ENCODE measurements at regions not wholly inside any gene's neighbourhood (a gene's known extent, or its start where the extent isn't known, plus 50 kb on each side); places are given as distances from the start of the nearest gene placed in this dataset.

DNA sequence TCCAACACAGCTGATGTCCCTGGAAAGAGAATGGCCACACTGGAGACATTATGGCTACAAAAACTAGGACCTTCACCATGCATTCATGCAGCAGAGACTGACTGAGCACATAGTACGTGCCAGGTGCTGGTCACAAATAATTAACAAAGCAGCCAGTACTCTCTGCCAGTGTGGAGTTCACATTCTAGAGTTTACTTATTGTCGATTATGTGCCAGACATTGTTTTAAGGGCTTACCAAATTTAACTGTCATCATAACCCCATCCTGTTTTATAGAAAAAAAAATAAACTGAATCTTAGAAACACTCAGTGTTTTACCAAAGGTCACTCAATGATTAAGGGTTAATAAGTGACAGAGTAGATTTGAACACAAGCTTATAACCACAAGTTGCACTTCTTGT lies 143.3 kb downstream of the RRAGC start:
- Histone ChIP-seq H3K4me3 (no peak overlapping the region), H3K9me3 (ENCODE audit: insufficient read depth, low read depth) (no peaks in the 10 kb centered on the region), H2AFZ (no peak overlapping the region), H3K27ac (no peak overlapping the region), H3K79me2 (ENCODE audit: low read depth) (no peaks in the 10 kb centered on the region), H3K36me3 (ENCODE audit: low read depth) (no peaks in the 10 kb centered on the region), H4K20me1 (ENCODE audit: insufficient read depth) (no peaks in the 10 kb centered on the region), H3K9me2 (ENCODE audit: insufficient read depth) (no peaks in the 10 kb centered on the region; the same call in 1 of the 2 replicates), H3K4me1 (replicated peaks; ENCODE audit: insufficient read depth) (no peaks in the 10 kb centered on the region), H3K4me2 (no peak overlapping the region), H3F3A (ENCODE audit: insufficient read depth, low read depth) (no peaks in the 10 kb centered on the region), H3K27me3 (ENCODE audit: insufficient read depth, low read depth) (peaks cover 70% of the 10 kb centered on the region)
- no peak for DNase-seq
- intact Hi-C loops (cut with micrococcal nuclease; ENCODE audit: unreplicated experiment), result no loop called here
- POLR2A ChIA-PET (ENCODE audit: unreplicated experiment), result no interaction called here
- no TSS peak for BruUV-seq (replicated peaks)
- CTCF ChIA-PET, result no interaction called here
- no peak for TF ChIP-seq CTCF (conservative IDR thresholded peaks at IDR 0.05)
- TF ChIP-seq EZH2 (IDR thresholded peaks at IDR 0.05; ENCODE audit: low read depth), result no peak

DNA sequence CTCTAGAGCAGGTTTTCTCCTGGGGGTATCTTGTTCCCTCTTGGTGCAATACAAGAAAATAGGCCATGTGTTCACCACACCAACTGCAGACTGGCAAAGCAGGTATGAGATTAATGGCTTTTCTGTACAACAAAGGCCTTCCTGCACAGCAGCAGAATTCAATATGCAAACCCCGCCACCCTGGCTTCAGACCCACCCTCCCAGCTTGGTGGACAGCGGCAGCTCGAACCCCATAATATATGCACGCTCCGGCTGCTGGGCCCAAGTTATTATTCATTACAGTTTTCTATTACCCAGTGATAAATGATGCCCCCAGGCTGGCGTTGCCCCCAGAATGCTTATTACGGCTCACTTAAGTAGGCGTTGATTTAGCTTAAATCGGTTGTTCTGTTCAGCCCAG lies 144.2 kb downstream of the RRAGC start:
- no TSS peak for BruUV-seq (replicated peaks)
- no peaks in the 10 kb centered on the region for H3K4me1 ChIP-seq (replicated peaks; ENCODE audit: insufficient read depth)

DNA sequence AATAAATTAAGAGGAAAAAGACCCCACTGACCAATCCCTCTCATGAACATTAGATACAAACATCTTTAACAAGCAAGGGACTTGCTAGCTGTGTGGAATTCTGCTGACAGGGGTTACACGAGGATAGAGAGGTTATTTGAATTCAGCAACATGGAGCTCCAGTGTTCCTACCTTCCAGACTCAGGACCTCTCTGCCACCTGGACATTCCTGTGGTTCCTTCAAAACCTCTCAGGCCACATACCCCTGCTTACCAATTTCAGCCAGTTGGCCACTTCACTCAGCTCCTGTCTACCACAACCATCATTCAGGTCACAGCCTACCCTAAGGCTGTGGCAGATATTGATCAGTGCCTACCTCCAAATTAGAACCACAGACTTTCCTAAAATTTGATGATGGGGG lies 147.5 kb downstream of the RRAGC start:
- no peak overlapping the region for H3K4me2 ChIP-seq
- DNase-seq, result no peak
- no peak overlapping the region for H2AFZ ChIP-seq
- ChIA-PET CTCF (no interaction called here), POLR2A (ENCODE audit: unreplicated experiment) (no interaction called here)
- no peaks in the 10 kb centered on the region for H3F3A ChIP-seq (ENCODE audit: insufficient read depth, low read depth)
- H3K9me3 ChIP-seq (ENCODE audit: insufficient read depth, low read depth), result no peaks in the 10 kb centered on the region
- H3K4me3 ChIP-seq, result no peak overlapping the region
- no peaks in the 10 kb centered on the region for H4K20me1 ChIP-seq (ENCODE audit: insufficient read depth)
- H3K27ac ChIP-seq, result no peak overlapping the region
- no peaks in the 10 kb centered on the region for H3K36me3 ChIP-seq (ENCODE audit: low read depth)
- BruUV-seq (replicated peaks), result no TSS peak
- intact Hi-C loops (cut with micrococcal nuclease; ENCODE audit: unreplicated experiment), result no loop called here
- no peaks in the 10 kb centered on the region; the same call in 1 of the 2 replicates for H3K9me2 ChIP-seq (ENCODE audit: insufficient read depth)
- no peaks in the 10 kb centered on the region for H3K79me2 ChIP-seq (ENCODE audit: low read depth)
- no peaks in the 10 kb centered on the region for H3K4me1 ChIP-seq (replicated peaks; ENCODE audit: insufficient read depth)
- TF ChIP-seq CTCF (conservative IDR thresholded peaks at IDR 0.05) (no peak), EZH2 (IDR thresholded peaks at IDR 0.05; ENCODE audit: low read depth) (no peak)
- H3K27me3 ChIP-seq (ENCODE audit: insufficient read depth, low read depth), result peaks cover 49% of the 10 kb centered on the region

More for the DNA sequence above, 144.2 kb downstream of the RRAGC start:
- no peak overlapping the region for H3K4me3 ChIP-seq
- no peaks in the 10 kb centered on the region for H4K20me1 ChIP-seq (ENCODE audit: insufficient read depth)
- ChIA-PET POLR2A (ENCODE audit: unreplicated experiment) (no interaction called here), CTCF (no interaction called here)
- no peak for DNase-seq
- no peaks in the 10 kb centered on the region for H3K9me3 ChIP-seq (ENCODE audit: insufficient read depth, low read depth)
- intact Hi-C loops (cut with micrococcal nuclease; ENCODE audit: unreplicated experiment), result no loop called here
- no peaks in the 10 kb centered on the region for H3K36me3 ChIP-seq (ENCODE audit: low read depth)
- H3K4me2 ChIP-seq, result no peak overlapping the region
- H3F3A ChIP-seq (ENCODE audit: insufficient read depth, low read depth), result no peaks in the 10 kb centered on the region
- H2AFZ ChIP-seq, result no peak overlapping the region
- H3K79me2 ChIP-seq (ENCODE audit: low read depth), result no peaks in the 10 kb centered on the region
- H3K27ac ChIP-seq, result no peak overlapping the region
- no peaks in the 10 kb centered on the region; the same call in 1 of the 2 replicates for H3K9me2 ChIP-seq (ENCODE audit: insufficient read depth)
- TF ChIP-seq EZH2 (IDR thresholded peaks at IDR 0.05; ENCODE audit: low read depth) (no peak), CTCF (conservative IDR thresholded peaks at IDR 0.05) (no peak)
- H3K27me3 ChIP-seq (ENCODE audit: insufficient read depth, low read depth), result peaks cover 62% of the 10 kb centered on the region

Measured in PC-9 (cell line).